ENCODE measurements at regions not wholly inside any gene's neighbourhood (a gene's known extent, or its start where the extent isn't known, plus 50 kb on each side); places are given as distances from the start of the nearest gene placed in this dataset.

GRCh38 chr6:84582997-84583396 is 181.4 kb downstream of the TBX18 start:
- H3K79me2 ChIP-seq (ENCODE audit: control insufficient read depth, low read length): no peaks in the 10 kb centered on the region
- TF ChIP-seq EZH2phosphoT487 (IDR thresholded peaks at IDR 0.05; ENCODE audit: borderline replicate concordance, low read length): no peak
- TF ChIP-seq CTCF (IDR thresholded peaks at IDR 0.05; ENCODE audit: low read depth, low read length, poor library complexity, severe bottlenecking): no peak
- no peaks in the 10 kb centered on the region for H3K4me1 ChIP-seq (ENCODE audit: control insufficient read depth, low read length)
- H3K27ac ChIP-seq (ENCODE audit: low read depth, low read length): no peak overlapping the region
- H3K4me2 ChIP-seq (ENCODE audit: low read length): no peak overlapping the region
- H3K36me3 ChIP-seq (ENCODE audit: control insufficient read depth, low read length): no peaks in the 10 kb centered on the region
- no peaks in the 10 kb centered on the region for H3K27me3 ChIP-seq (ENCODE audit: control insufficient read depth, low read length)
- H3K4me3 ChIP-seq (ENCODE audit: low read length): no peak overlapping the region
- H3K9me3 ChIP-seq (ENCODE audit: control insufficient read depth, insufficient read depth, low read length): no peaks in the 10 kb centered on the region
- H3K9me2 ChIP-seq (replicated peaks; ENCODE audit: control insufficient read depth, low read length): no peaks in the 10 kb centered on the region
- no peaks in the 10 kb centered on the region for H4K20me1 ChIP-seq (ENCODE audit: control insufficient read depth, insufficient read depth, low read depth, low read length)
- no peaks in the 10 kb centered on the region for H3F3A ChIP-seq (ENCODE audit: control insufficient read depth, insufficient read depth)

GRCh38 chr6:84581494-84582259 is 182.7 kb downstream of the TBX18 start:
- no peaks in the 10 kb centered on the region for H3K9me2 ChIP-seq (replicated peaks; ENCODE audit: control insufficient read depth, low read length)
- H3K27ac ChIP-seq (ENCODE audit: low read depth, low read length): no peak overlapping the region
- H3K79me2 ChIP-seq (ENCODE audit: control insufficient read depth, low read length): no peaks in the 10 kb centered on the region
- H3K4me1 ChIP-seq (ENCODE audit: control insufficient read depth, low read length): no peaks in the 10 kb centered on the region
- H3K27me3 ChIP-seq (ENCODE audit: control insufficient read depth, low read length): no peaks in the 10 kb centered on the region
- no peaks in the 10 kb centered on the region for H4K20me1 ChIP-seq (ENCODE audit: control insufficient read depth, insufficient read depth, low read depth, low read length)
- no peak overlapping the region for H3K4me2 ChIP-seq (ENCODE audit: low read length)
- H3K4me3 ChIP-seq (ENCODE audit: low read length): no peak overlapping the region
- H3K9me3 ChIP-seq (ENCODE audit: control insufficient read depth, insufficient read depth, low read length): no peaks in the 10 kb centered on the region
- no peaks in the 10 kb centered on the region for H3K36me3 ChIP-seq (ENCODE audit: control insufficient read depth, low read length)
- no peaks in the 10 kb centered on the region for H3F3A ChIP-seq (ENCODE audit: control insufficient read depth, insufficient read depth)
- TF ChIP-seq CTCF (IDR thresholded peaks at IDR 0.05; ENCODE audit: low read depth, low read length, poor library complexity, severe bottlenecking): no peak
- no peak for TF ChIP-seq EZH2phosphoT487 (IDR thresholded peaks at IDR 0.05; ENCODE audit: borderline replicate concordance, low read length)

- H3K27ac ChIP-seq (ENCODE audit: low read depth, low read length): no peak overlapping the region
- H4K20me1 ChIP-seq (ENCODE audit: control insufficient read depth, insufficient read depth, low read depth, low read length): no peaks in the 10 kb centered on the region
- no peak overlapping the region for H3K4me3 ChIP-seq (ENCODE audit: low read length)
- H3K4me2 ChIP-seq (ENCODE audit: low read length): no peak overlapping the region
- no peaks in the 10 kb centered on the region for H3K9me2 ChIP-seq (replicated peaks; ENCODE audit: control insufficient read depth, low read length)
- no peaks in the 10 kb centered on the region for H3K79me2 ChIP-seq (ENCODE audit: control insufficient read depth, low read length)
- H3K27me3 ChIP-seq (ENCODE audit: control insufficient read depth, low read length): no peaks in the 10 kb centered on the region
- TF ChIP-seq CTCF (IDR thresholded peaks at IDR 0.05; ENCODE audit: low read depth, low read length, poor library complexity, severe bottlenecking) (no peak), EZH2phosphoT487 (IDR thresholded peaks at IDR 0.05; ENCODE audit: borderline replicate concordance, low read length) (no peak)
- no peaks in the 10 kb centered on the region for H3F3A ChIP-seq (ENCODE audit: control insufficient read depth, insufficient read depth)
- H3K4me1 ChIP-seq (ENCODE audit: control insufficient read depth, low read length): no peaks in the 10 kb centered on the region
- no peaks in the 10 kb centered on the region for H3K9me3 ChIP-seq (ENCODE audit: control insufficient read depth, insufficient read depth, low read length)
- H3K36me3 ChIP-seq (ENCODE audit: control insufficient read depth, low read length): no peaks in the 10 kb centered on the region
These were observed 185.0 kb downstream of the TBX18 start for GRCh38 chr6:84579404-84579803.
